GM19372 (cell line): ENCODE measurements at regions not wholly inside any gene's neighbourhood (a gene's known extent, or its start where the extent isn't known, plus 50 kb on each side); places are given as distances from the start of the nearest gene placed in this dataset.
"Not testable (repeated sequence)": the region's sequence is repeated elsewhere in the genome, so short reads cannot be mapped to it uniquely, and the experiment has no call there.

Source experiments
- ATAC-seq: cut with Tn5 transposase; IDR thresholded peaks from one replicate; pipeline ENCODE4 v1.9.1; 2021; ENCODE audit warnings: mild to moderate bottlenecking, low read depth, moderate library complexity; ENCODE audit not compliant: unreplicated experiment

DNA sequence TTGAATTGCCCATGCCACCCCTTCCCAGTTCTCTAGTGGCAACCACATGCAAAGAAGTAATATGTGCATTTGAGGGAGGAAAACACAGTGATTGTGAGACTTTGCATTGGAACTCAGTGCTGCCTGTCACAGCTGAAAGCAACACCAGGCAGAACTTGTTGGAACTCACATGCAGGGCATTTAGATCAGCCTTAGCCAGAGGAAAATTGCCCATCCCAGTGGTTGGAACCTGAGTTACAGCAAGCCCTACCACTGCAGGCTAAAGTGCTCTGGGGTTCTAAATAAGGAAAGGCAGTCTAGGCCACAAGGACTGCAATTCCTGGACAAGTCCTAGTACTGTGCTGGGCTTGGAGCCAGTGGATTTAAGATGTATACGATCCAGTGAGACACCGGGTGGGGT, 245.3 kb upstream of the UFL1 start:
- ATAC-seq = no peak

DNA sequence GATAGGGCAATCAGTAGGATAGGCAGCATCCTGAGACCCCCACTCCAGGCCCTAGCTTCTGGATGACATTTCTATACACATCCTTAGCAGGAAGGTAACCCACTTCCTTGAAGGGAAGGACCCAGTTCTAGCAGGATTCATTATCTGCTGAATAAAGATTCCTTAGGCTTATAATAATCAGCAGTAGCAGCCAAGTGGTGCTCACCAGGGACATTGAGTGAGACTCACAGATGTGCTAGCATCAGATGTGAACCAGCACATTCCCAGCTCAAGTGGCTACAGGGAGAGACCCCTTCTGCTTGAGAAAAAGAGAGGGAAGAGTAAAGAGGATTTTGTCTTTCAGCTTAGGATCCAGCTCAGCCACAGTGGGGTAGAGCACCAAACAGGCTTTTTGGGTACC, 244.8 kb upstream of the UFL1 start:
- no peak for ATAC-seq

DNA sequence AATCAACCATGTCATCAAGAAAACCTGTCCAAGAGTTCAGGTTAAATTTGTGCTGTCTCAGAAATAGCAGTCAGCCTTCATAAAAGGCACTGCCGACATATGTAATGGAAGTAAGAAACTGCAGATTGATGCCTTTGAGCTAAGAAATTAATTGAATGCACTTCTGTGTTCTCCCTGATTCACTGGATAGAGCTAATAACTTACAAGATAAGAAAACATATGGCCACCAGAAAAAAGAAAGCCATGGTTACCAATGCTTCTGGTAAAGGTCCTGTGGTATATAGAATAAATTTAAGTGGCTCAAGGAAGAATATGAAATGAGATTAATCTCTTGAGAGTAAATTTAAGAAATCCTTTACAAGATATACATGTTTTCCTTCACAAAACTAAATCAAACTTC, 242.5 kb upstream of the UFL1 start:
- ATAC-seq = no peak

DNA sequence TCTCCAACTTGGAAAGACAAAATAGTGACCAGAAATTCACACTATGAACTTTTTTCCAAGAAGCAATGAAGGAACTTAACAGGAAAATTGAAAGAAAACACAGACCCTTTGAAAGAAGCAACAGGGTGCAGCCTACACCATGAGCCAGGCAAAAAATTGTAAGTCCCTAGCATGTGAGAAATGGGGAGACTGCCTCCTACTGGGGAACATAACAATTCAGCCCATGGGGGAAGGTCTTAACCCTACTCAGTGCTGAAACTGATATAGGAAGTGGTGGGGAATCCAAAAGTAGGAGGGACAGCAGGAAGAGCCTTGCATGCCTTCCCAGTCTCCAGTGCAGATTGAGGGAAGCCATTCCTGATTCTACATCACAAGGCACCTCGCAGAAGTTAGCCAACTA, 235.1 kb upstream of the UFL1 start:
- ATAC-seq = no peak

DNA sequence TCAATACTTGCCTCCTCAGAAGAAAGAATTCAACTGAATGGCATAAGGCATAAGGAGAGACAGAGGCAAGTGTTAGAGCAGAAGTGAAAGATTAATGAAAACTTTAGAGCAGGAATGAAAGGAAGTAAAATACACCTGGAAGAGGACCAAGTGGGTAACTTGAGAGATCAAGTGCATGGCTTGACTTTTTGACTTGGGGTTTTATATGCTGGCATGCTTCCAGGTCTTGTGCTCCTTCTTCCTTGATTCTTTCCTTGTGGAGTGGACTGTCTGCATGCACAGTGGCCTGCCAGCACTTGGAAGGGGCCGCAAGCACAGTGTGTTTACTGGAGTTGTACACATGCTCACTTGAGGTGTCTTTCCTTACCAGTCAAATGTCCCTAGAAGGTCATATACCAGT, 222.1 kb upstream of the UFL1 start:
- ATAC-seq = no peak

DNA sequence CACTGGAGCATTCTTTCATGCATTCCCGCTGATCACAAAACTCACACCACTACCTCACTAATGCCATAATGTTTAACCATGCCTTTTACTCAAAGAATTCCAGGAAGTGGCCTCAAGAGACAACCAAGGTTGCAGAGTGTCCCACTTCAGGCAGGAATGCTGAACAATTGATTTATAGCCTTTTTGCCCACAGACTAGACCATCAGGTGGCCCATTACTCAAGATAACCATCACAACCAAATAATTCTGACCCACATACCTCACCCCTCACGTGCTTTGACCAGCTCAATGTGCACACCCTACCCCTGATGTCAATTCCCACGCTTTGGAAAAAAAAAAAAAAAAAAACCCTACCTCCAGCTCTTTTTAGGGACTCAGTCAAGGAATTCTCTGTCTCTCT, 220.6 kb upstream of the UFL1 start:
- ATAC-seq = no peak

DNA sequence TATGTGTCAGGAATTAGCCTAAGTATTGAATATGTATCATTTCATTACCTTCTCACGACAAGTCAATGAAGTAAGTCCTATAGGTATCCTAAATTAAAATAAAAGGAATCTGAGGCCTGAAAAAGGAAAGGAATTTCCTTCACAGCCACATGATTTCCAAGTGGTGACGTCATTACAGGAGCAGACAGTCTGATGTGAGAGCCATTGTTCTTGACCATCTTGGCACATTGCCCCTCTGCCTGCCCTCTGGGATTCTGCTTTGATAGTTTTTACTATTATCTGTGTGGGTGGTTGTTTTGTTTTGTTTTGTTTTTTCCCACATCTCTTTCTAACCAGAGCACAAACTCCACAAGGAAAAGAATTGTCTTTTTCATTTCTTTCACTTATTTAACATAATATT, 219.8 kb upstream of the UFL1 start:
- ATAC-seq = no peak

DNA sequence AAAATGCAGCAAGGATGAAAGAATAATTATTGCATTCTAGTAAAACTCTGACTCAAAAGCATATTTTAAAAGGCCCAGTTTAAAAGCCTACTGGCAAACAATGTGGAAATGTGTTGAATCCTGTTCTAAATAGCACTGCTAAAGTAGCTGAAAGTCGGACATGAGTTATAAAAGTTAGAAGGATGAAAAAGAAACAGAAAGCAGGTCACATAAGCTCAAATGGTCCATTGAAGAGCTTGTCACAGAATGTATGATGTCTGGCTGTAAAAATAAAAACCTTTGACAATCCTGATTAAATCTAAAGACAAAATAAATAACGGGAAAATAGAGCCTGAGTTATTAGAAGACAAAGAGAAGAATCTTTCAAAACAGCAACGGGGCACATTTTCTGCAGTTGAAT, 218.6 kb upstream of the UFL1 start:
- no peak for ATAC-seq

DNA sequence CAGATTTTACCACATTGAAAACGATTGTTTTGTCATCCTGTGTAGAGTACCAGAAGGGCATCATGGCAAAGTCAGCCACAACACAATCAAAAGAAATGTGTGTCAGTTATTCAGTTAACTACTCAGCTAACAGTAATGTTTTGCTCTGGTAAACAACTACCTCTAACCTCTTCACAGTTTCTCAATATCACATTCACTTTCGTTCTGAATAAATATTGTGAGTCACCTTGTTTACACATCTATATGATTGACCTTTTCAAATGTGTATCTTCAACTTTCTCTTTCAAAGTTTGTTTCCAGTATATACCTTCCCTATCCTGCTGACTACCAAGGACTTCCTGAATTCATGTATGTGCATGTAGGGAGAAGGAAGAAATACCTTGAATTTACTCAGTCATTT, 216.6 kb upstream of the UFL1 start:
- ATAC-seq = no peak

DNA sequence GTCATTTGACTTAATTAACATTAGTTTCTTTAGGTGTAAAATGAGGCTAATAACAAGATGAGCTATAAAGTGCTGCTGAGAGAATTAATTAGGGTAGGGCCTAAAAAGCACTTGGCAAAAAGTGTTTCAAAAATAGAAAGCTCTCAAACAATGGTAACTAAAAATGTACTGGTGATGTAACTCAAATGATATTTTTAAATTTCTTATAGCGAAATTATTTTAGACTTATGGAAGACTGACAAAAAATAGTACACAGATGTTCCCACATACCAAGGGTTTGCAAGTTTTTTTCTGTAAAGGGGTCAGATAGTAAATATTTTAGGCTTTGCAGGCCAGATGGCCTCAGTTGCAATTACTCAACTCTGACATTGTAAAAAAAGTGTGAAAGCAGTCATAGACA, 190.7 kb upstream of the UFL1 start:
- no peak for ATAC-seq

DNA sequence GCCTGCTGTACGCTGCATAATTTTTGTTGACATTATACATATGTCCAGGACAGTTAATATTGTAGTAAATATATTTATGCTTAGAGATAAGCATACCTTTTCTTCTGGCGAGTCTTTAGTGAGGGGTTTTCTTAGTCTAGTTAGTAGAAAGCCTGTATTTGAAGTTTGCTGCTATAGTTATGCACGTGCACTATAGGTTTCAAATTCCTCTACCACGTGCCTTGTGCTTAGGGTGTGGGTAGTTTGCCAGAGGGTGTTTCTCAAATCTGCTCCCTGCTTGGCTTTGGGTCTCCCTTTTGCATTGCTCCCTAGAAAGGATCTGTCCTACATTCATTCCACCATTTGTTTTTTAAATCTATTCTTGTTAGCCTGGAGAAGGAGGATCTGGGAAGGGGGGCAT, 181.4 kb upstream of the UFL1 start:
- no peak for ATAC-seq

DNA sequence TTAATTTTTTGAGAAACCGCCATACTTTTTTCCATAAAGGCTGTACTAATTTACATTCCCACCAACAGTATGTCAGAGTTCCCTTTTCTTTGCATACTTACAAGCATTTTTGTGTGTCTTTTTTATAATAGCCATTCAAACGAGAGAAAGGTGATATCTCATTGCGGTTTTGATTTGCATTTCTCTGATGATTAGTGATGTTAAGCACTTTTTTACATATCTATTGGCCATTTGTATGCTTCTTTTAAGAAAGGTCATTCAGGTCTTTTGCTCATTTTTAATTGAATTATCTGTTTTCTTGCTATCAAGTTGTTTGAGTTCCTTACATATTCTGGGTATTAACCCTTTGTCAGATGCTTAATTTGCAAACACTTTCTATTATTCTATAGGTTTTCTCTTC, 176.1 kb upstream of the UFL1 start:
- no peak for ATAC-seq

DNA sequence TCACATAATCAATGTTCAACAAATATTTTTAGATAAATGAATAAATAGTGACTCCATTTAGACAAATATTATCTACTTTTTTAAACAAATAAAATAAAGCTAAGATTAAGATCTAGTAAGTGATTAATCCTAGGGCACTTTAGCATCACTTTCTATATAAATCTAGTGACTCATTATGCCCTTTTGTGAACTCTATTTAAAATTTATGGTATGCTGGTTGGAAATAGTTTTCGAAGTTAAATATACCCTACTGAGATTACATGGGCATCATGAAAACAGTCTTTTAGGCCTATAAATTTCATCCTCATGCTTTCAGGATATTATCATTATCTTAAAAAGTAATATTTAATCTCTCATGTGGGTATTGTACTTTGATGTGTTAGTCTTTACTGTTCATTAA, 140.4 kb upstream of the UFL1 start:
- ATAC-seq = no peak

DNA sequence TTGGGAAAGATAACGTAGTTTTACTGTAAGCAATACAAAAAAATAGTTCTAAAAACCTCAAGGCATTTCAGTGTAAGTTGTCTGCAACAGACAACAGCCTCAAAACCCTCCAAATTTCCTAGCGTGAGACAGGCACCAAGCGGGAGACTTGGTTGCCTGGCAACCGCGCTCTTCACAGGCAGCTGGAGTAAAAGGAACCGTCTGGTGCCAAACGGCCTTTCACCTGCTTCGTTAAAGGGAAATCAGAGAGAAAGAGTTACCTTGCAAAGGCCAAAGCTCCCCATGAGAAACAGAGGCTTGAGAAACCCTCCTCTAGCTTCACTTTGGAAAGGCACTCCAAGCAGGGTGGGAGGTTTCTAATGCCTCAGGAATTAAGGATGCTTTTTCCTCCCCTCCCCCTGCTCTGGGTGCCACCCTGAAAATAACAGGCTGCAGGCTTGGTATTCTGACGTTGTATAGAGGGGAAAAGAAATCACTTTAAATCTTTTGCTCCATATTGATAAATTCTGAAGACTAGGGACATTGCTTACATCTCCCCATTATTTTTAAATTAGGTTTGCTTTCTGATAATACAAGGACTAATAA, 129.7 kb upstream of the UFL1 start:
- peak; percentile 72 for ATAC-seq

DNA sequence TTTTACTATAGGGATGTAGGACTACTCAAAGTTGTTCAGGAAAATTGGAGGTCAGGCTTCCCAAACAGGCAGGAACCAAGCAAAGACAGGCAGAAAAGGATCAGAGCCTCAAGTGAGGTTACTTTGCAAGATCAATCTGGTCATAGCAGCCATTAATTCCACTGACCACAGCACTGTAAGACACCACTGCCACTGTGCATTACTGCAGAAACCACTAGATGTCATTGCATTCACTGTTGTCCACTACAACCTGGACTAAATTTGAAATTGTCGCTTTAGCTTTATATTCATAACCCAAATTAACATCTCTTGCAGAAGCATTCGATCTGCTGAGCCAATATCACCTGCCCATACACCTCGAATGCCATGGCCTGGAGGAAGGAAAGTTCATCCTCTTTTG, 126.9 kb upstream of the UFL1 start:
- peak; percentile 49 for ATAC-seq

DNA sequence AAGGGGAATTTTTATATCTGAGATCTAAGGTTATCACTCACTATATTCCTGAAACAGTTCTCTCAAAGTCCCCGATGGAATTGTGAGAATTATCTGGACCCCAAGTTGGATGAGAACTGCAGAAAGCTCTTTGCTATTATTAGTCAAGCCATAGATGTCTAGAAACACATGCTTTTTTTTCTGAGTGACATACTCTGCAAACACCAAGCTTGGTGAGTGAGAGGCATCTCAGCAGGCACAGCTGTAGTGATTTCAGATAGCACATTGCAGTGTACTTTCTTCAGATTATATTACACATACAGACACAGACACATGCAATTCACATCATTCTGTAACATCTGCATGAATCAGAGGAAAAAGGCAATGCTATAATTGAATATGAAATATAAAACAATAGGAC, 111.1 kb upstream of the UFL1 start:
- no peak for ATAC-seq

DNA sequence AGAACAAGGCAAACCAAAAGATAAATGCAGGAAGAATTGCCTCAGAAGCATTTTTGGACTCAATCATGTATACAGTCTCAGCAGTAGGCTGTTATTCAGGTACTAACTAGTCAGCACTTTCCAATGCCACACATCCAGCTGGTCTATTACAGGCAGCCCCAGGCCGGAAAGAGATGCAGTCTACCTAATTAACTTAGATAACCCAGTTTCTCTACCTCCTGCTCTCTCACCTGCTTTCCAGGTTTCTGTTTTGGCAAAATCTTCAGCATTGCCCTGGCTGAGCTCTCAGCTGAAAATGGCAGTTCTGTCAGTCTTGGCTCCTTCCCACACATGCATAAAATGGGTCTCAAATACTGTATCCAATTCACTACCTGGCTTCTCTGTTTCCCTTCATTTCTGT, 101.3 kb upstream of the UFL1 start:
- no peak for ATAC-seq

DNA sequence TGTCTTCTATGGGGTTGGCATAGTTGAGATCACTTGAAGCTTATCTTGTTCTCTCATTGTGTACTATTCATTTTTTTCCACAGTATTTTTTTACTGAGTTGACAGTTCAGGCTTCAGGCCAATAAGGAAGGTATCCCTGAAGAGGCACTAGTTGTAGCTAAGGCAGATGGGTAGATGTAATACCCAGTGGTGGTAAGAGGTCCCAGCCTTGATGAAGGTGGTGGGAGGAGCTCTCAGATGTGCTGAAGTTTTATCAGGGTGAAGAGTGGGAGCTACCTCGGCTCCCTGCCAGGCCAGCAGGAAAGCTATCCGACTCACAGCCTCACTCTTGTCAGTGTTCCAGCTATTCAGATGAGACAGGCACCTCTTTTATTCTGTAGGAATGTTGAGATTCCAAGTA, 87.7 kb upstream of the UFL1 start:
- ATAC-seq = no peak

DNA sequence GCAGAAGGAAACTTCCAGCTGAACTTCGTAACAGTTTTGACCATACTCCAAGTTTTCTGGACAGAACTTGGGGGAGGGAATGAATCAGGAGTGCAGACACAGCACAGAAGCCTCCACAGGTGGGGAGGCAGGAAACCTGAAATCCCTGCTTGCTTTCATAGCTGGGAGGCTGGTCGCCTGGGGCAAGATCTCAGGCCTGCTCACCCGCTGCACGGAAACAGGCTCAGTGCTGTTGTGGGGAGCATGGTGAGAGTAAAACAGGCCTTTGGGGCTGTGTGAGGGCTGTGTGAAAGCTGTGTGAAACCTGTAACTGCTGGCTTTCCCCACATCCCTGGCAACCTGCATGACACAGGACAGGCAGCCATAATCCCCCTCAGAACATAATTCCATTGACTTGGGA, 85.2 kb upstream of the UFL1 start:
- no peak for ATAC-seq

DNA sequence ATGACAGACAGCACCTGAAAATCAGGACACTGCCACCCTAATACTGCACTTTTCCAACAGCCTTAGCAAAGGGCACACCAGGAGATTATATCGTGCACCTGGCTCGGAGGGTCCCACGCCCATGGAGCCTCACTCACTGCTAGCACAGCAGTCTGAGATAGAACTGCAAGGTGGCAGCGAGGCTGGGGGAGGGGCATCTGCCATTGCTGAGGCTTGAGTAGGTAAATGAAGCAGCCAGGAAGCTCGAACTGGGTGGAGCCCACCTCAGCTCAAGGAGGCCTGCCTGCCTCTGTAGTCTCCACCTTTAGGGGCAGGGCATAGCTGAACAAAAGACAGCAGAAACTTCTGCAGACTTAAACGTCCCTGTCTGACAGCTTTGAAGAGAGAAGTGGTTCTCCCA, 84.4 kb upstream of the UFL1 start:
- not testable (repeated sequence) for ATAC-seq

DNA sequence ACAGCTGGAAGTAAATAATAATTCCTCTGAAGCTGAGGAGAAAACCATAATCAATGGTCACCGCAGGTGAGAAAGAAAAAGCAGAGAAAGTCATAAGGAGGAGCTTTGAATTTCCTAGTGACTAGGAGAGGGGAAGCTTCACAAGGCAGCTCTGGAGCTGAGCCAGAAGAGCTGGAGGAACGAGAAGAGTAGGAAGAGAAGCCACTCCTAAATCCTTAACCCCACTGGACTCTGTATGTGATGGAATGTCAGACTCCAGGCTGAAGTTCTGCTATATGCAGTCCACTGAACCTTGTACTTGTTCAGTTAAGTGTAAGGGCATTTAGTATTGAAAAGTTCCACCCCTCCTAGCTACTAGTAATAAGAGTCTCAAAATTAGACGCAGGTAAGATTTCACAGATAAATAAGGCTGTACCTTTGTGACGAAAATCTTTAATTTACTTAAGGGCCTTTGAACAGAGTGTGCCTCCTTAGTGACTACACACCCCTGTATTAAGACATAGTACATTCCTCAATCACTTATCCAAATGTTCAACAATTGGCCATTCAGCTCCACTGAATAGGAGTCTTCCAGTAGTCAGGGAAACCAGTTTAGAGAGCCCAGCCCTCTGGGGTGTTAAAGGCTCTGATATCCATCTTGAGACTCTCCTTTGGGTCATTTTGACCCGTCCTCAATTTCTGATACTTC, 71.4 kb upstream of the UFL1 start:
- no peak for ATAC-seq

DNA sequence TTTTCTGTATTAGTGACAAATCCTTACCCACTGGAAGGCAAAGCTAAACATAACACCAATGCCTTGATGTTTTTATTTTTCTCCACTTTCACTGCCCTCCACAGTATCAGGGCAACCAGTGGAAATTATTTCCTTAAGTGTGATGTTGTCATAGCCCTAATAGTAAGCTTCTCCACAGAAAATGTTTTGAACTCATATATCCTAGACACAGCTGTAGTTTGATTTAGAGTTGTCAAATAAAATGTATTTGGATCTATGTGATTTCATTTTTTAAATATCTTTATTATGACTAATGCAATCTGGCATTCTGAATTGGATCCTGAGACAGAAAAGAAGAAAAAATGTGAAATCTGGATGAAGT, 70.9 kb upstream of the UFL1 start:
- ATAC-seq = no peak

DNA sequence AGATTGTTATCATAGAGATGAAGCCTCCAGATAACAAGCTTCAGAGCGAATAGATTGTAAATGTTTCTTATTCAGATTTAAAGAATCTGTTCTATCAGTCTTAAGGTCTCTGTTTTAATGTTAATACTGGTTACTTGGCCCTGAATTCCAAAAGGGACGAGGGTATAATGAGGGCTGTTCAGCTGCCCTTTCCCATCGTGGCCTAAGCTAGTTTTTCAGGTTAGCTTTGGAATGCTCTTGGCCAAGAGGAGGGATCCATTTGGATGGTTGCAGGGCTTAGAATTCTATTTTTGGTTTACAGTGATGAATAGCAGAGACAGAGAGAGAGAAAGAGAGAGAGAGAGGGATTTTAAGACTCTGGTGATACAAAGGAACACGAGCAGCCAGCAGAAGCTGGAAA, 62.8 kb upstream of the UFL1 start:
- ATAC-seq = no peak
